Dendritic cell treated with granulocyte-macrophage colony-stimulating factor and Interleukin-4, amounts not matched to agents 40 ng/mL and 50 ng/mL, for 4 days (primary cell): ENCODE measurements at regions not wholly inside any gene's neighbourhood (a gene's known extent, or its start where the extent isn't known, plus 50 kb on each side); places are given as distances from the start of the nearest gene placed in this dataset.

Experiments
- H3K27ac Mint-ChIP-seq: one replicate; pipeline ENCODE4 v1.8.0; 2022; ENCODE audit warnings: mild to moderate bottlenecking, mixed read lengths
- H3K27me3 Mint-ChIP-seq: one replicate; pipeline ENCODE4 v1.8.0; 2022; ENCODE audit warnings: mild to moderate bottlenecking, mixed read lengths
- H3K36me3 Mint-ChIP-seq: one replicate; pipeline ENCODE4 v1.8.0; 2022; ENCODE audit warnings: low read depth, mixed read lengths
- H3K4me1 Mint-ChIP-seq: one replicate; pipeline ENCODE4 v1.8.0; 2022; ENCODE audit warnings: low read depth, mixed read lengths
- H3K4me3 Mint-ChIP-seq: one replicate; pipeline ENCODE4 v1.8.0; 2022; ENCODE audit warnings: mild to moderate bottlenecking, moderate library complexity, mixed read lengths
- H3K9me3 Mint-ChIP-seq: one replicate; pipeline ENCODE4 v1.8.0; 2022; ENCODE audit warnings: mixed read lengths
- intact Hi-C: fragments of 100-400 bp; cut with micrococcal nuclease; formaldehyde crosslinking; loops from one replicate; pipeline ENCODE4 v1.15.0; 2022

DNA sequence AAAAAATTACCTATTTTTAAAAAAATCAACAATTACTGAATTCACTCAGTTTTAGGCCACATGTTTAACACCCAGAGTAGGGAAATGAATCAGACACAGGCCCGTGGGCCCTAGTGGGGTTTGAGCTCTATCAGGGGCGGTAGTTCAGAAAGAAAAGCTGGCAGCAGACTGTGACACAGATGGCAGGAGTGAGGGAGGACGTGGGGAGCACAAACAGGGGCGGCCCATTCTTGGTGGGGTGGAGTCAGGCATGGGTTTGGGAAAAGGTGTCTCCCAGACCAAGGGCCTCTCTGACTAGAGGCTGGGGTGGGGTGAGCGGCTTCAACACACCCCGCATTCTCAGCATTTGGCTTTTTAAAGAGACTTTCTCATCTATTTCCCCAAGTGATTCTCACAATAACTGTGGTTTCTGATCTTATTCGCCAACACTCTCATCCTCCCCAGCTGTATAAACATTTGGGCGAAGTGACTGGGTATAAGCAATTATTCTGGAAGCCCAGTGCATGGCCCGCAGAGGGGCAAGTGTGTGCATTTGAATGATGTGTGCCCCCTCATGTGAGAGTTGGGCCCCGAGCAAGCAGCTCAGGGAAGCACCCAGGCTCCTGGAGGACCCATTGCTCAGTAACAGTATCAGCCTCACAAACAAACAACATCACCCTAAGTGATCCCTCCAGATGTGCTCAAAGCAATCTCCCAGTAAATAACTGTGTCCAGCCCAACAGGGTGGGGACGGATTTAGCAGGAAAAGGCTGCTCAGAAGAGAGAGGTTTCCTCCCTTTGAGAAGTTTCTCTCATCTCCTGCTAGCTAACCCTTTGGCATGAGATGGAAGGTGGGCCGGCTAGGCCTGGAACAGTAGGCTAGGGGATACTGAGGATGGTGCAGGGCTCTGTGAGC, 437.6 kb upstream of the ZMIZ1 start:
- Mint-ChIP-seq H3K9me3 (no peaks in the 10 kb centered on the region), H3K36me3 (no peaks in the 10 kb centered on the region), H3K4me1 (peaks cover 48% of the 10 kb centered on the region), H3K27ac (no peak overlapping the region), H3K27me3 (peaks cover 17% of the 10 kb centered on the region), H3K4me3 (no peak overlapping the region)
- intact Hi-C loops, result no loop called here

DNA sequence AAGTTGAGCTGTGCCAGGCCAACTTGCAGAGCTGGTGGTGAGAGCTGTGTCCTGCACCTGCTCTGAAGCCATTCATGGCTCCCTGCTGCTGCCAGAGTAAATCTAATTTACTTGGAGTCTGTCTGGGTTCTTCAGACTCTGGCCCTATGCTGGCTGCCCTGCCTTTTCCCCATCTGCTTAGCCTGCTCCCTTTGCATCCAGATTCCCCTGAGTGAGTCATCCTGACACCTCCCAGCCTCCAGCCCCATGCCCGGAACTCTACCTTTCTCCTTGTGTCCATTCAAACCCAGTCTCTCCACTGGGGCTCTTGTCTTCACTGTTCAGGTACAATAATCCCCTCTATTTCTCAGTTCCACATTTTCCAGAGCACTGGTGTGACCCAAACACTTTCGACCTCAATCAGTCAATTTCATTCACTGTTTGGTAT, 434.4 kb upstream of the ZMIZ1 start:
- Mint-ChIP-seq H3K27ac (no peak overlapping the region), H3K4me1 (peaks cover 17% of the 10 kb centered on the region), H3K9me3 (no peaks in the 10 kb centered on the region), H3K4me3 (no peak overlapping the region), H3K27me3 (peaks cover 17% of the 10 kb centered on the region), H3K36me3 (no peaks in the 10 kb centered on the region)
- intact Hi-C loops, result no loop called here

- Mint-ChIP-seq H3K4me3 (no peak overlapping the region), H3K4me1 (peaks cover 12% of the 10 kb centered on the region), H3K27me3 (peaks cover 17% of the 10 kb centered on the region), H3K36me3 (no peaks in the 10 kb centered on the region), H3K9me3 (no peaks in the 10 kb centered on the region), H3K27ac (no peak overlapping the region)
- intact Hi-C loops, result no loop called here
These were observed 433.9 kb upstream of the ZMIZ1 start for GRCh38 chr10:78634835-78635234.

- H3K4me3 Mint-ChIP-seq, result no peak overlapping the region
- peaks cover 29% of the 10 kb centered on the region for H3K4me1 Mint-ChIP-seq
- H3K9me3 Mint-ChIP-seq, result no peaks in the 10 kb centered on the region
- peaks cover 19% of the 10 kb centered on the region for H3K27me3 Mint-ChIP-seq
- H3K36me3 Mint-ChIP-seq, result no peaks in the 10 kb centered on the region
- intact Hi-C loops, result no loop called here
- H3K27ac Mint-ChIP-seq, result no peak overlapping the region
These were observed 429.1 kb upstream of the ZMIZ1 start for GRCh38 chr10:78639629-78640028.

GRCh38 chr10:78640796-78641636, 427.8 kb upstream of the ZMIZ1 start:
- Mint-ChIP-seq H3K36me3 (no peaks in the 10 kb centered on the region), H3K27ac (no peak overlapping the region), H3K27me3 (peaks cover 10% of the 10 kb centered on the region), H3K4me3 (no peak overlapping the region), H3K4me1 (peaks cover 28% of the 10 kb centered on the region), H3K9me3 (no peaks in the 10 kb centered on the region)
- intact Hi-C loops, result no loop called here

GRCh38 chr10:78641693-78642092, 427.1 kb upstream of the ZMIZ1 start:
- Mint-ChIP-seq H3K4me3 (no peak overlapping the region), H3K9me3 (no peaks in the 10 kb centered on the region), H3K27ac (no peak overlapping the region), H3K27me3 (peaks cover 8% of the 10 kb centered on the region), H3K36me3 (no peaks in the 10 kb centered on the region), H3K4me1 (peaks cover 28% of the 10 kb centered on the region)
- intact Hi-C loops, result no loop called here

DNA sequence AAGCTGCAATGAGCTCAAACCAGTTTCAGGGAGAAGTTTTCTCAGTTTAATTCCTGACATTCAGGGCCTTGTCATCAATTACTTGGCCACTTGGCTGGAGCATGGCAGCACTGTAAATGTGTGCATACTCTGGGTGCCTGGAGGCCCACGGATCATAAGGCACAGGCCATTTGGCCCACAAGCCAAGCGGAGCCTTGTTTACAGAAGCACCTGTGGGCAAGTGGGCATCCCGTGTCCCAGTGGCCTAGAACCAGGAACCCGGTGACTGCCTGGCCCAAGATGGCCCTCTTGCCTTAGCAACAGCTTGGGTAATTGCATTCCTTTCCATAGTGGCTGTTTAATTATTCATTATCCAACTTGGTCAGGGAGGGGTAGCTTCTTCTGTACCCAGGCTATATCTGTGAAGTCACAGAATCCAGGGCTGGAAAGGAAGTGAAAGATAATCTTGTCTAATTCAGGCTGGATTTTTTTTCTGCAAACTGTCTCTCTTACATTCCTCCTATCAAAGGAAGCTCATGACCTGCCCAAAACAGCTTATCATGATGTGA, 426.4 kb upstream of the ZMIZ1 start:
- intact Hi-C loops, result no loop called here
- no peaks in the 10 kb centered on the region for H3K9me3 Mint-ChIP-seq
- H3K4me3 Mint-ChIP-seq, result no peak overlapping the region
- H3K27me3 Mint-ChIP-seq, result peaks cover 6% of the 10 kb centered on the region
- peaks cover 28% of the 10 kb centered on the region for H3K4me1 Mint-ChIP-seq
- H3K27ac Mint-ChIP-seq, result no peak overlapping the region
- H3K36me3 Mint-ChIP-seq, result no peaks in the 10 kb centered on the region

GRCh38 chr10:78643513-78643912, 425.3 kb upstream of the ZMIZ1 start:
- Mint-ChIP-seq H3K4me3 (no peak overlapping the region), H3K4me1 (peaks cover 28% of the 10 kb centered on the region), H3K9me3 (no peaks in the 10 kb centered on the region), H3K36me3 (no peaks in the 10 kb centered on the region), H3K27ac (no peak overlapping the region), H3K27me3 (peaks cover 13% of the 10 kb centered on the region)
- intact Hi-C loops, result no loop called here

- Mint-ChIP-seq H3K9me3 (no peaks in the 10 kb centered on the region), H3K4me3 (no peak overlapping the region), H3K4me1 (peaks cover 28% of the 10 kb centered on the region), H3K36me3 (no peaks in the 10 kb centered on the region), H3K27ac (no peak overlapping the region), H3K27me3 (peaks cover 15% of the 10 kb centered on the region)
- intact Hi-C loops, result no loop called here
These were observed 424.2 kb upstream of the ZMIZ1 start for GRCh38 chr10:78644550-78644949.

DNA sequence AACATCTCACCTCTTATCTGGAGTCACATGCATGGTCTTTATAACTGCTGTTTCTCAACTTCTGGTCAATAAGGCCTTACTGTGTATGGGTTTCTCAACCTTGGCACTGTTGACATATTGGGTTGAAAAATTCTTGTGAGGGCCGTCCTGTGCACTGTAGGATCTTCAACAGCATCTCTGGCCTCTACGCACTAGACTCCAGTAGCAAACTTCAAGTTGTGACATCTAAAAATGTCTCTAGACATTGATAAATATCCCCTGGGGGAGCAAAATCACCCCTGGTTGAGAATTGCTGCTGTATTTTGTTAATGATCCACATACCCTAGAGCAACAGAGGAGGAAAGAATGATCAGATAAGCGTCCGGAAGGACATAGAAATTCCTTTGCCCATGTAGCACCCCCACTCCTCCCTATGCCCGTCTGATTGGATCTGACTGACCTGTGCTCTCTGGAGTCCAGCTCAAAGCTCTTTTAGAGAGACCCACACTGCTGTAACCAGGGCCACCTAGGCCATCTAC, 423.5 kb upstream of the ZMIZ1 start:
- intact Hi-C loops, result no loop called here
- Mint-ChIP-seq H3K9me3 (no peaks in the 10 kb centered on the region), H3K27ac (no peak overlapping the region), H3K4me3 (no peak overlapping the region), H3K36me3 (no peaks in the 10 kb centered on the region), H3K4me1 (peaks cover 26% of the 10 kb centered on the region), H3K27me3 (peaks cover 18% of the 10 kb centered on the region)

- no peak overlapping the region for H3K4me3 Mint-ChIP-seq
- H3K27ac Mint-ChIP-seq, result no peak overlapping the region
- no peaks in the 10 kb centered on the region for H3K36me3 Mint-ChIP-seq
- H3K4me1 Mint-ChIP-seq, result peaks cover 21% of the 10 kb centered on the region
- H3K9me3 Mint-ChIP-seq, result no peaks in the 10 kb centered on the region
- H3K27me3 Mint-ChIP-seq, result peaks cover 22% of the 10 kb centered on the region
- intact Hi-C loops, result no loop called here
These were observed 422.8 kb upstream of the ZMIZ1 start for GRCh38 chr10:78645975-78646374.

GRCh38 chr10:78648256-78648860, 420.4 kb upstream of the ZMIZ1 start:
- H3K36me3 Mint-ChIP-seq, result no peaks in the 10 kb centered on the region
- H3K4me1 Mint-ChIP-seq, result peaks cover 9% of the 10 kb centered on the region
- no peaks in the 10 kb centered on the region for H3K9me3 Mint-ChIP-seq
- intact Hi-C loops, result no loop called here
- H3K4me3 Mint-ChIP-seq, result no peak overlapping the region
- H3K27ac Mint-ChIP-seq, result no peak overlapping the region
- H3K27me3 Mint-ChIP-seq, result peaks cover 29% of the 10 kb centered on the region

GRCh38 chr10:78649429-78649828, 419.3 kb upstream of the ZMIZ1 start:
- intact Hi-C loops, result no loop called here
- no peak overlapping the region for H3K4me3 Mint-ChIP-seq

More at GRCh38 chr10:78649429-78649828, 419.3 kb upstream of the ZMIZ1 start:
- no peaks in the 10 kb centered on the region for H3K9me3 Mint-ChIP-seq
- no peak overlapping the region for H3K27ac Mint-ChIP-seq
- H3K4me1 Mint-ChIP-seq, result peaks cover 7% of the 10 kb centered on the region
- H3K36me3 Mint-ChIP-seq, result no peaks in the 10 kb centered on the region
- peaks cover 39% of the 10 kb centered on the region for H3K27me3 Mint-ChIP-seq
